Activated naive CD4-positive, alpha-beta T cell treated with anti-CD3 and anti-CD28 coated beads, Interleukin-2, amount 10 ng/mL, durations not matched to agents 7 days and 5 days (primary cell): ENCODE measurements at regions not wholly inside any gene's neighbourhood (a gene's known extent, or its start where the extent isn't known, plus 50 kb on each side); places are given as distances from the start of the nearest gene placed in this dataset.

Source experiments
- CTCF ChIA-PET: fragments of 350-600 bp; sonication (Branson Sonifier 250); formaldehyde crosslinking; loops from one replicate; lab custom pipeline; 2021; ENCODE audit warnings: antibody characterized with exemption; lab: Charles Lee
- DNase-seq: peaks from one replicate; pipeline ENCODE4 v3.0.0-alpha.2; 2020
- H3K27ac Mint-ChIP-seq: one replicate; pipeline ENCODE4 v1.8.0; 2021; ENCODE audit warnings: mild to moderate bottlenecking, moderate library complexity, mixed read lengths
- H3K27me3 Mint-ChIP-seq: one replicate; pipeline ENCODE4 v1.8.0; 2021; ENCODE audit warnings: mild to moderate bottlenecking, mixed read lengths
- H3K36me3 Mint-ChIP-seq: one replicate; pipeline ENCODE4 v1.8.0; 2021; ENCODE audit warnings: mixed read lengths
- H3K4me1 Mint-ChIP-seq: one replicate; pipeline ENCODE4 v1.8.0; 2021; ENCODE audit warnings: mixed read lengths
- H3K4me3 Mint-ChIP-seq: one replicate; pipeline ENCODE4 v1.8.0; 2021; ENCODE audit warnings: mild to moderate bottlenecking, moderate library complexity, mixed read lengths
- H3K9me3 Mint-ChIP-seq: one replicate; pipeline ENCODE4 v1.8.0; 2021; ENCODE audit warnings: mixed read lengths

DNA sequence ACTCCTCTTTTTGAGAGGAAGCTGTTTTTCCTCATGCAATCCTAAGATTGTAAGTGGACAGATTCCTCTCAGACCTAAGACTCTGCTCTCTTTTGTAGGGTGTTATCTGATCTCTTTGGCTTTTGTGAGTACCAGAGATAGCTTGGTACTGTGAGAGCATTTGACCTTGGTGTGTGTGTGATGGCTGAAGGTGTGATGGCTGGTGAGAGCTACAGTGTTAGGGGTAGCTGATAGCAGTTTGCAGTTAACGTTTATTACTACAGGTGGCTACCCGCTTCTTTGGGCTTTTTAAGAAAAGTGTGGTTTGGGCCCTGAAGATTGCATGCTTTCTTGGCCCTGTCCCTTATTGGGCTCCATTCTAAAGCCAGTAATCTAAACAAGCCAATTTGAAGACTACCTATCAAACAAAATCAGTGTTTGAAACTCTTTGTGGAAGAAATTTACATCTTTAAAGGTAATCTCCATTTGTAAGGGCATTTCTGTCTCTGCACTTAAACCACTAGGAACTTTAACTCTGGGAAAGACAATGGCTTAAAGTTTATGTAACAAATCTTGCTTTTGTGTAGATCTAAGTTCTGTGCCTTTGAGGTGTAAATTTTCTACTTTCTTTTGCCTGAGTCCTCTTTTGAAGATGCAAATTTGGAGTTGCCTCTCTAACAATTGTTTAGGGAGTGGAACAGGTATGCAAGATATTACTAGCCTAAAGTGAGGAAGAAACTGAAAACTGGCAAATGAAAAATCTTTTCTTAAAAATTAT is 85.3 kb upstream of the SERBP1 start:
- no peak overlapping the region for H3K4me3 Mint-ChIP-seq
- peaks cover 9% of the 10 kb centered on the region for H3K9me3 Mint-ChIP-seq
- no peak for DNase-seq
- H3K36me3 Mint-ChIP-seq, result no peaks in the 10 kb centered on the region
- CTCF ChIA-PET, result interaction anchor here (1.0 kb wide), 1 partner anchor 14 kb away, joined by 3 read pairs; no protein-coding TSS in a partner anchor
- H3K4me1 Mint-ChIP-seq, result no peaks in the 10 kb centered on the region
- no peak overlapping the region for H3K27ac Mint-ChIP-seq
- H3K27me3 Mint-ChIP-seq, result peaks cover 8% of the 10 kb centered on the region

DNA sequence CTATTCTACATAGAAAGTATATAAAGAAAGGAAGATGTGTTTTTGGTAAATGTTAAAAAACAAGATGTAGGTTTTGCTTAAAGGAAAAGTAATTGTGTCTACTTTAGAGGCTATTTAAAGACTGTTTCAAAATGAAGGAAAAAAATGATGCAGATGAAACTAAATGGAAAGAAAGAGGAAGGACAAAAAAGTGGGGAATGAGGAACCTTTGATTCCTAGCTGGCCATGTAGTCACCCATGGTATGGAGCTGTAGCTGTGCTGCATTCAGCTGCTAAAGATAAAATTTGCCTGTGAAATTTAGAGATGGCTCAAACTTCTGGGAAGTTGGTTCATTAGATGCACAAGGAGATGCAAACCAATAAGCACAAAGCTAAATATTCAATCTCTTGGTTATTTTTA is 86.8 kb upstream of the SERBP1 start:
- DNase-seq, result no peak
- H3K36me3 Mint-ChIP-seq, result no peaks in the 10 kb centered on the region
- peaks cover 9% of the 10 kb centered on the region for H3K9me3 Mint-ChIP-seq
- H3K4me1 Mint-ChIP-seq, result no peaks in the 10 kb centered on the region
- H3K27ac Mint-ChIP-seq, result no peak overlapping the region
- CTCF ChIA-PET, result no interaction called here
- no peak overlapping the region for H3K4me3 Mint-ChIP-seq
- H3K27me3 Mint-ChIP-seq, result peaks cover 12% of the 10 kb centered on the region

DNA sequence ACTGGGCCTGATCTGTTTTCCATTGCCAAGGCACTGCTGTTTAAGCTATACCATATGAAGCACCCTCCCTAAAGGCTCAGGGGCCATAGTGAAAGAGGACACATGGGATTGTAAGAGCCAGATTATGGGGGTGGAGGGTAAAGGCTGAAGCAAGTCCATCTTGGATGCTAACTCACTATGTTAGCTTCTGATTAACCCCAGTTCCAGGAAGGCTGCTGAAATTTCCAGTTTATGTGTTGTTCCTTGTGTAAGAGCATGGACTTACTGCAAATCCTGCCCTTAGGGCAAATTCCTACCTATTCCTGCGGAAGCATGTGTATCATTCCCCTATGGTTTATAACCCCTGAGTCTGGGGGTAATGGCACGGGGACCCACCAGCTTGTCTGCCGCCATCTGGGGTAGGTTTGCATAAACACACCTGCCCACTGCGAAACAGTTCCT is 91.8 kb upstream of the SERBP1 start:
- Mint-ChIP-seq H3K4me3 (no peak overlapping the region), H3K9me3 (no peaks in the 10 kb centered on the region), H3K27ac (no peak overlapping the region), H3K36me3 (no peaks in the 10 kb centered on the region), H3K4me1 (no peaks in the 10 kb centered on the region), H3K27me3 (peaks cover 27% of the 10 kb centered on the region)
- CTCF ChIA-PET, result interaction anchor here (0.8 to 2.4 kb wide), 2 partner anchors 11 to 13 kb away, joined by 3 to 14 read pairs; no protein-coding TSS in a partner anchor
- DNase-seq, result no peak

DNA sequence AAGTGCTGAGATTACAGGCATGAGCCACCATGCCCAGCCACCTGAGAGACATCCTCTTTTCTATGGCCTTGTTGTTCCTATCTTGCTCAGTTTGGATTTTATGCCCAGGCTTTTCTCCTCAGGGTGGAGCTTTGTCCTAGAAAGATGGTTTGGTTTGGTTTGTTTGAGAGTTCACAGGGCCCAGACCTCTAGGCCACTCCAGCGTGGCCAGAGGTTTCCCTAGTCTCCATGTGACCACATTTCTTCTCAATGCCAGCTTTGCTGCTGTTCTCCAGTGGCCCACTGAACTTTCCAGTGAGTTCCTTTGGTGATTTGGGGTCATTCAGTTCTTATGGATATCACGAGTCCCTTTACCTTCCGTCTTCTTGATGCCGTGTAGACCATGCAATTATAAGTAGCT is 92.6 kb upstream of the SERBP1 start:
- no peaks in the 10 kb centered on the region for H3K9me3 Mint-ChIP-seq
- no peak overlapping the region for H3K4me3 Mint-ChIP-seq
- no peak for DNase-seq
- peaks cover 27% of the 10 kb centered on the region for H3K27me3 Mint-ChIP-seq
- no peaks in the 10 kb centered on the region for H3K4me1 Mint-ChIP-seq
- no peaks in the 10 kb centered on the region for H3K36me3 Mint-ChIP-seq
- H3K27ac Mint-ChIP-seq, result no peak overlapping the region
- CTCF ChIA-PET, result interaction anchor here (0.8 to 2.4 kb wide), 2 partner anchors 10 to 13 kb away, joined by 3 to 14 read pairs; no protein-coding TSS in a partner anchor

DNA sequence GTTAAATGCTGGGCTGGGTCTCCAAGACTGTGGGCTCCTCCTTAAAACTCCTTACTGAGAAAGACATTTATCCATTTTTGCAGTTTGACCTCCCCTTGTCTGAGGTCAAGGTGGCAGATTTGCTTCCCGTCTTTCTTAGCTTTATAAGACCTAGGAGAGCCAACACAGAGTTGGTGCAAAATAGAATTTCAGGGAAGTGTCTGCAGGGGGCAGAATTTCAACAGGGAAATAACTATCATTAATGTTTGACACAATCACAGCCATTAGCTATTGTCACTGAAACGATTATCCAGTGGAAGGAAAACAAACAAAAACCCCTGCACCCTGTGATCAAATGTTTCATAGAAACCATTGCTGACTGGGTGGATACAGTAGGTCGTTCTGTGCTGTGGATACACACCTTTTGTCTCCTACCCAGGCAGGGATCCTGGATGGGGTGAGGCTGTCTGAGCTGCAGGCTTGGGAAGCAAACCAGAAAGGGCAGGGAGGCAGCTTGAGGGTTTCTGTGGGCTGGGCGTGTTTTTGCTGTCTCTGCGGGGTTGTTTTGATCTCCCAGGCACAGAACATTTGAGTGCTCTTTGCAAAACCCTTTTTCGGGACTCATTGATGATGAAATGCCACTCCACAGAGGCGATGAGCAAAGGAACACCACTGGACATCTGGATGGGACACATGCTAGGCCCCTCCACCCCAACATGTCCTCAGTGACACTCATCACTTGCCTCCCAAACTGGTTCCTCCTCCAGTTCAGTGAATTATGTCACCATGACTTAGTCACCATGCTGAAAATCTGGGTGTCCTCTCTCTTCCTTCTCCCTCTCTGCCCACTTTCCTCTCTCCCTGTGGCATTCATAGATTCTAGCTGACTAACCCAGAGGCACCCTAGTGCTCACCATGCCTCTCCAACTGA is 94.2 kb upstream of the SERBP1 start:
- Mint-ChIP-seq H3K9me3 (no peaks in the 10 kb centered on the region), H3K27ac (no peak overlapping the region)

DNA sequence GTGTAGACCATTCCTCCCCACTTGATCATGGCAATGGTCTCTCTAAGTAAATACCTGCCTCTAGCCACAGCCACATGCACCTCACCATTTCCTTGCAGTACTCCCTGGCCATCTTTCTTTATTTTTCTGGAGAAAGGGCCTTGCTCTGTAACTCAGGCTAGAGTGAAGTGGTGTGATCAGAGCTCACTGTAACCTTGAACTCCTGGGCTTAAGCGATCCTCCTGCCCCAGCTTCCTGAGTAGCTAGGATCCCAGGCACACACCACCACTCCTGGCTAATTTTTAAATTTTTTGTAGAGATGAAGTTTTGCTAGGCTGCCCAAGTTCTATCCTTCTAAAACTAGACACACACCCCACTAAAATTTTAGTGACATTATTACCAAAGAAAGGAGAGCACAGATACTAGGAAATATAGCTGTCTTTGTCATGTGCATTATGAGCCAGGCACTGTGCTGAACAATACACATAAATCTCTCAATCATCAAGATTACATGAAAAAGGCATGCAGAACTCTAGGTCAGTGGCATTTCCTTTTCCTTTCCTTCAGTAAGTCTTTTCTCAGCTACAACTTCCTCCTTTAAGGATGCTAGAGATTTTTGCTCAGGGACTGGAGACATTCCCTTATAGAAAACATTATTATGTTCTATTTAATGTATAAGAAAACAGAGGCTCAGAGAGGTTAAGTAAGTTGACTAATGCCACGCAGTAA is 95.0 kb upstream of the SERBP1 start:
- no peak overlapping the region for H3K4me3 Mint-ChIP-seq
- CTCF ChIA-PET, result interaction anchor here (1.8 to 3.1 kb wide), 3 partner anchors 9 to 235 kb away, joined by 4 to 9 read pairs (median 8); no protein-coding TSS in a partner anchor
- no peak for DNase-seq
- H3K36me3 Mint-ChIP-seq, result no peaks in the 10 kb centered on the region
- H3K27me3 Mint-ChIP-seq, result peaks cover 23% of the 10 kb centered on the region
- H3K27ac Mint-ChIP-seq, result no peak overlapping the region
- H3K9me3 Mint-ChIP-seq, result no peaks in the 10 kb centered on the region
- no peaks in the 10 kb centered on the region for H3K4me1 Mint-ChIP-seq

More for the DNA sequence above, 94.2 kb upstream of the SERBP1 start:
- Mint-ChIP-seq H3K36me3 (no peaks in the 10 kb centered on the region), H3K4me3 (no peak overlapping the region), H3K27me3 (peaks cover 23% of the 10 kb centered on the region), H3K4me1 (no peaks in the 10 kb centered on the region)
- CTCF ChIA-PET, result interaction anchor here (1.0 to 3.1 kb wide), 4 partner anchors 10 to 236 kb away, joined by 3 to 9 read pairs (median 6); no protein-coding TSS in a partner anchor
- no peak for DNase-seq

DNA sequence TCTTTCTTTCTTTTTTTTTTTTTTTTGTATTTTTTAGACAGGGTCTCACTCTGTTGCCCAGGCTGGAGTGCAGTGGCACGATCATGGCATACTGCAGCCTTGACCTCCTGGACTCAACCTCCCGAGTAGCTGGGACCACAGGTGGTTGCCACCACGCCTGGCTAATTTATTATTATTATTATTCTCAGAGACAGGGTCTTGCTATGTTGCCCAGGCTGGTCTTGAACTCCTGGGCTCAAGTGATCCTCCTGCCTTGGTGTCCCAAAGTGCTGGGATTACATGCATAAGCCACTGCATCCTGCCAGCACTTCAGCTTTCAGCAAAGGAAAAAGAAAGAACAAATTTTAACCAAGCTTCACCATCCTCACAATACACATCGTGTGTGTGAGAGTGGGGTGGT is 97.9 kb upstream of the SERBP1 start:
- CTCF ChIA-PET, result interaction anchor here (0.5 to 2.3 kb wide), 4 partner anchors 17 to 272 kb away, joined by 3 to 5 read pairs (median 3); no protein-coding TSS in a partner anchor
- Mint-ChIP-seq H3K27ac (no peak overlapping the region), H3K9me3 (no peaks in the 10 kb centered on the region), H3K27me3 (peaks cover 12% of the 10 kb centered on the region), H3K36me3 (no peaks in the 10 kb centered on the region), H3K4me3 (no peak overlapping the region), H3K4me1 (no peaks in the 10 kb centered on the region)
- no peak for DNase-seq

DNA sequence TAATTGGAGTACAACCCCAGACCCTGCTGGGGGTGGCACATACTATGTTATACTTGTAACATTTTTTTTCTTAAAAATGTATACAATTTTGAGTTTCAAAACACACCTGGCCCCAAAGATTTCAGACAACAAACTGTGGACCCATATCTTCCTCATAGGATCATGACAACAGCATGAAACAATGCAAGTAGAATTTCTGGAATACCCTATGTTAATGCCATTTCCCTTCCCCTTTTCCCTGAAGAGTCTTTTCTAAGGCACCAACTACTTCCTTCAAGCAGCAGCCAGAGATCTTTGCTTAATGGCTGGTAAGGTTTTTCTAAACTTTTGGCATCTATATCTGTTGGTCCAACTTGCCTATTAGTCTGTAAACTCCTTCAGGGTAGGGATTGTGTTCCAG is 99.9 kb upstream of the SERBP1 start:
- Mint-ChIP-seq H3K27ac (no peak overlapping the region), H3K27me3 (peaks cover 6% of the 10 kb centered on the region), H3K36me3 (no peaks in the 10 kb centered on the region), H3K9me3 (no peaks in the 10 kb centered on the region), H3K4me3 (no peak overlapping the region), H3K4me1 (no peaks in the 10 kb centered on the region)
- CTCF ChIA-PET, result no interaction called here
- DNase-seq, result no peak

DNA sequence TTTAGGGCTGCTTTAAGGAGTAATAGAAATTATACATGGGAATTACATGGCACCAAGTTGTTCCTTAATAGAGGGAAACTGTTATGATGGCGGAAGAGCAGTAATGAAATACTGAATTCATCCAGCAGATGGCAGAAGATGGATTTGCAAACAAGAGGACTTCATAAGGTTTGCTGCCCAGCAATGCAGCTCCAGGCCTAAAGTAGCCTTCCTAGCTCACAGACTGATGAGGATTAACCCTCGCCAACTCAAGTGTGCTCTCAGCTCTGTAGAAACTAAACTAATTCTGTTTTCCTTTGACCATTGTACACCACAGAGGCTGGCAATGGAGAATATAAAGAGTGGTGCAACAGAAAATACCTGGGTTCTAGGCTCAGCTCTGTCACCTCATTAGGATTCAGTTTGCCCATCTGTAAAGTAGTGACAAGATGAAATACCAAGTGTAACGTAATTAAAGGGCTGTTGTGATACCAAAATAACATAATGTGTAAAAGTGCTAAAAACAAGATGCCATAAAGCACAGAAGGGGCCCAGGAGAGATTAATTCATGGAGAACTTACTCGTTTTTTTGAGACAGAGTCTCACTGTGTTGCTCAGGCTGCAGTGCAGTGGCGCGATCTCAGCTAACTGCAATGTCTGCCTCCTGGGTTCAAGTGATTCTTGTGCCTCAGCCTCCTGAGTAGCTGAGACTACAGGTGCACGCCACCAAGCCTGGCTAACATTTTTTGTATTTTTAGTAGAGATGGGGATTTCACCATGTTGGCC is 102.4 kb upstream of the SERBP1 start:
- H3K4me1 Mint-ChIP-seq, result no peaks in the 10 kb centered on the region
- no peaks in the 10 kb centered on the region for H3K9me3 Mint-ChIP-seq
- H3K4me3 Mint-ChIP-seq, result no peak overlapping the region
- CTCF ChIA-PET, result interaction anchor here (0.6 to 5.0 kb wide), 10 partner anchors 10 to 321 kb away, joined by 3 to 86 read pairs (median 4); no protein-coding TSS in a partner anchor
- DNase-seq, result no peak
- no peaks in the 10 kb centered on the region for H3K36me3 Mint-ChIP-seq
- H3K27me3 Mint-ChIP-seq, result no peaks in the 10 kb centered on the region
- no peak overlapping the region for H3K27ac Mint-ChIP-seq

DNA sequence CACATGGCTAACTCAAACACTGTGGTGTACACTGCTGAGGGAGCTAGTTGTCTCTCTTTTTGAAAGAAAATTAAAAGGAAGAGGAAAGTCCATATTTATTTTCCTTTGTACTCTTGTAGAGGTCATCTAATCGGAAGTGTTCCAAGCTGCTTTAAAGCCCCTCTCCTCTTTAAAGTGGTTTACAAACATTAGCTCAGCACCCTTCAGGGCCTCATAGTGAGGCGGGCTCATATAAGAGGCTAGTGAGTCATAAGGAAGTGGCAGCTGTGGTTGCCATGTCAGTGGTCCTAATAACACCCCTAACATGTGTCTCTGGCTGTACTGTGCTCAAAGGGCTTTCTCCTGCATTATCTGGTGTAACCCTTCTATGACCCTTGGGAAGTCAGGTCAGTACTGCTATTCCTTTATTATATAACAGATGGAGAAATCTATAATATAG is 104.4 kb upstream of the SERBP1 start:
- no peak overlapping the region for H3K27ac Mint-ChIP-seq
- H3K4me3 Mint-ChIP-seq, result no peak overlapping the region
- DNase-seq, result no peak
- CTCF ChIA-PET, result interaction anchor here (1.0 to 5.0 kb wide), 10 partner anchors 9 to 231 kb away, joined by 3 to 86 read pairs (median 10); no protein-coding TSS in a partner anchor
- no peaks in the 10 kb centered on the region for H3K4me1 Mint-ChIP-seq
- H3K36me3 Mint-ChIP-seq, result no peaks in the 10 kb centered on the region
- no peaks in the 10 kb centered on the region for H3K27me3 Mint-ChIP-seq
- H3K9me3 Mint-ChIP-seq, result no peaks in the 10 kb centered on the region

DNA sequence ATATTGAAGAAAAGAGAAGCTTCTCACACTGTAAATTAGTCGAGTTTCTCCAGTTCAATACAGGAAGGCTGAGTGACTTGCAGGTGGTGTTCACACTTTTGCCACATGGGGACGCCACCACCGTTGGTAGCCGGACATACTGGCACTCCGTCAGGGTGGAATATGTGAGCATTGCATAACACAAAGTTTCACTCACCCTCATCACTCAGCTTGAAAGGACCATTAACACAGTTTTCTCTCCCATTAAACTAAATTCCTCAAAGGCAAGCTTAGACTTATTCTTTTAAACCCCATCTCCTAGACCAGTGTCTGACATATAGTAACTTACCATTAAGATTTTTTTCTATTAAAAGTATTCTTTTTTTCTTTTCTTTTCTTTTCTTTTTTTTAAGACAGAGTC is 105.3 kb upstream of the SERBP1 start:
- H3K27me3 Mint-ChIP-seq, result peaks cover 6% of the 10 kb centered on the region
- no peaks in the 10 kb centered on the region for H3K36me3 Mint-ChIP-seq
- H3K27ac Mint-ChIP-seq, result no peak overlapping the region
- no peaks in the 10 kb centered on the region for H3K9me3 Mint-ChIP-seq
- H3K4me1 Mint-ChIP-seq, result no peaks in the 10 kb centered on the region
- no peak overlapping the region for H3K4me3 Mint-ChIP-seq
- peak; percentile 66 for DNase-seq
- CTCF ChIA-PET, result interaction anchor here (1.2 to 5.0 kb wide), 9 partner anchors 9 to 322 kb away, joined by 4 to 86 read pairs (median 11); no protein-coding TSS in a partner anchor

DNA sequence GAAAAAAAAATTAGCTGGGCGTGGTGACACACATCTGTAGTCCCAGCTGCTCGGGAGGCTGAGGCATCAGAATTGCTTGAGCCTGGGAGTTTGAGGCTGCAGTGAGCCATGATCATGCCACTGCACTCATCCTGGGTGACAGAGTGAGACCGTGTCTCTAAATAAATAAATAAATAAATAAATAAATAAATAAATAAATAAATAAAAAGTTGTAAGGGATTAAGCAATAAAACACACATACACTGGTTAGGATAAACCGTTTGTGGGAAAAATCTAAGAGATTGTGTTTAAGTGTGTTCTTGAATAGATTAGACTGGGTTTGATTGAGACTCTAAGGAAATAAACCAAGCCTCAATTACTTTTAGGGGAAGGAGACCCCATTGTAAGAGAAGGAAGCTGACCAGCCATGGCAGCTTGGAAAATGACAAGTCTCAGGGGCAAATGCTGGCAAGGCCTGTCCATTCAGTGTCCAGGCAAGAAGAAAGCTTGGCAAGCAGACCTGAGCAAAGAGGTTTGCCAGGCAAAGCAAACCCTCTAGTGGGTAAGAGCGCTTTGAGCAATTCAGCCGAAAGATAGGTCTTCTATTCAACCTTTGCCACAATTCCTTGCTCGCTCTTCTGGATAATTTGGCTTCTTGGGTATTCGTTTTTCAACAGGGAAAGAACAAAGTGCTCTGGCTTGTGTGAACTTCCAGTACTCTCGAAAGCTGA is 106.9 kb upstream of the SERBP1 start:
- H3K4me1 Mint-ChIP-seq, result no peaks in the 10 kb centered on the region
- no peak overlapping the region for H3K4me3 Mint-ChIP-seq
- H3K27me3 Mint-ChIP-seq, result peaks cover 6% of the 10 kb centered on the region
- CTCF ChIA-PET, result interaction anchor here (0.6 to 5.2 kb wide), 8 partner anchors 15 to 589 kb away, joined by 3 to 86 read pairs (median 16); no protein-coding TSS in a partner anchor
- no peak for DNase-seq
- H3K27ac Mint-ChIP-seq, result no peak overlapping the region
- H3K36me3 Mint-ChIP-seq, result no peaks in the 10 kb centered on the region
- no peaks in the 10 kb centered on the region for H3K9me3 Mint-ChIP-seq
